MM.1S (cell line): ENCODE measurements at regions not wholly inside any gene's neighbourhood (a gene's known extent, or its start where the extent isn't known, plus 50 kb on each side); places are given as distances from the start of the nearest gene placed in this dataset.

Experiments used
- EZH2 ChIP-seq: fragments of 300-600 bp; sonication (generic); optimal IDR thresholded peaks from 2 replicates; pipeline ENCODE3; 2017; ENCODE audit warnings: low read depth, mild to moderate bottlenecking, antibody characterized with exemption, low read length, mixed read lengths
- EZH2phosphoT487 ChIP-seq: fragments of 300-600 bp; sonication (generic); IDR thresholded peaks from 2 replicates; pipeline ENCODE4 v1.6.1; 2018; ENCODE audit warnings: antibody characterized with exemption, low read length
- TF ChIP-seq, protein P1 (sequence below): fragments of 300-600 bp; sonication (generic); IDR thresholded peaks from 2 replicates; pipeline ENCODE4 v1.5.1; 2016; ENCODE audit warnings: antibody characterized with exemption, low read length, mixed read lengths

DNA sequence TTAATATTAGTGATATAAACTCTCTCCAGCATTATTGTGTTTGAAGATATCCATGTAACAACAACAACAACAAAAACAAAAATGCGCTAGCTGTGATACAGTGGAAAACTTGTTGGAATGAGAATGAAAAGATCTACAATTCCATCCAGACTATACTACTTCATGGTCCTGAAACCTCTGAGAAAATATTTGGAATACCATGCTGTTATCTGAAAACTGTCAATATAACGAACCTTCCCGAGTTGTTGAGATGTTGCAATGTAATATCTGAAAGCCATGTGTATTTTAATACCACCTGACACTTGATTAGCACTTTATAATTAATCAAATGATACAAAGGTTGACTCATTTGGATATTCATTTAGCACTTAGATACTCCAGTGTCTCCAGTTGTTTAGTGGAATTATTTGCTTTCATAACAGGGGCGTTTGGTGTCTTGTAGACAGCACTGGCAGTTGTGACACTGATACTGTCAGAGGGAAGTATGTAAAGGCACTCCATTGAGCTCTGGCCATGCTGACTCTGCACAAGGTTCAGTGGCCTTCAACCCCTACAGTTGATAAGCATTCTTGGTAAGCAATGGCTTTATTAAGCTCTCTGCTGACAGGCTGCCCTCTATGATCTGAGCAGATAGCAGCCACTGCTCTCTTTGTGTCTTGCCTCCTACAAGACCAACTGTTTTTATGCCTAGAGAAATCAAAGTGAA is 447.1 kb upstream of the SEL1L start:
- TF ChIP-seq, protein P1, sequence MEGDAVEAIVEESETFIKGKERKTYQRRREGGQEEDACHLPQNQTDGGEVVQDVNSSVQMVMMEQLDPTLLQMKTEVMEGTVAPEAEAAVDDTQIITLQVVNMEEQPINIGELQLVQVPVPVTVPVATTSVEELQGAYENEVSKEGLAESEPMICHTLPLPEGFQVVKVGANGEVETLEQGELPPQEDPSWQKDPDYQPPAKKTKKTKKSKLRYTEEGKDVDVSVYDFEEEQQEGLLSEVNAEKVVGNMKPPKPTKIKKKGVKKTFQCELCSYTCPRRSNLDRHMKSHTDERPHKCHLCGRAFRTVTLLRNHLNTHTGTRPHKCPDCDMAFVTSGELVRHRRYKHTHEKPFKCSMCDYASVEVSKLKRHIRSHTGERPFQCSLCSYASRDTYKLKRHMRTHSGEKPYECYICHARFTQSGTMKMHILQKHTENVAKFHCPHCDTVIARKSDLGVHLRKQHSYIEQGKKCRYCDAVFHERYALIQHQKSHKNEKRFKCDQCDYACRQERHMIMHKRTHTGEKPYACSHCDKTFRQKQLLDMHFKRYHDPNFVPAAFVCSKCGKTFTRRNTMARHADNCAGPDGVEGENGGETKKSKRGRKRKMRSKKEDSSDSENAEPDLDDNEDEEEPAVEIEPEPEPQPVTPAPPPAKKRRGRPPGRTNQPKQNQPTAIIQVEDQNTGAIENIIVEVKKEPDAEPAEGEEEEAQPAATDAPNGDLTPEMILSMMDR = no peak
- TF ChIP-seq EZH2 (no peak), EZH2phosphoT487 (no peak)
